Spleen (tissue), 7 donors: ENCODE measurements at regions not wholly inside any gene's neighbourhood (a gene's known extent, or its start where the extent isn't known, plus 50 kb on each side); places are given as distances from the start of the nearest gene placed in this dataset.
"Not testable (repeated sequence)": the region's sequence is repeated elsewhere in the genome, so short reads cannot be mapped to it uniquely, and the experiment has no call there.

Source experiments
- POLR2A ChIP-seq, 3 donors: fragments of 450-650 bp; IDR thresholded peaks; one replicate each; pipeline ENCODE4 v1.5.1; 2017; ENCODE audit warnings: antibody characterized with exemption in 3 of 3, mild to moderate bottlenecking in 1 of 3
- TF ChIP-seq, protein P1 (sequence below), 11 experiments: fragments of 200-600 bp in 7 of 11; fragments of 450-650 bp in 4 of 11; sonication (generic) in 4 of 11; IDR thresholded peaks in 8 of 11; conservative IDR thresholded peaks in 3 of 11; 1 replicate in 7 of 11; 2 replicates in 4 of 11; pipeline versions ENCODE4 v1.4.0 to v1.8.0; 2016 to 2021; ENCODE audit warnings: antibody characterized with exemption in 11 of 11, inconsistent platforms in 4 of 11, mild to moderate bottlenecking in 1 of 11
- donor health status: DM: no; HTN: no; CAD: no; lungs with moderate emphysema.
- donor health status: DM: no; HTN: no; CAD: no.
- donor health status: DM: no; HTN: no; CAD: no.

DNA sequence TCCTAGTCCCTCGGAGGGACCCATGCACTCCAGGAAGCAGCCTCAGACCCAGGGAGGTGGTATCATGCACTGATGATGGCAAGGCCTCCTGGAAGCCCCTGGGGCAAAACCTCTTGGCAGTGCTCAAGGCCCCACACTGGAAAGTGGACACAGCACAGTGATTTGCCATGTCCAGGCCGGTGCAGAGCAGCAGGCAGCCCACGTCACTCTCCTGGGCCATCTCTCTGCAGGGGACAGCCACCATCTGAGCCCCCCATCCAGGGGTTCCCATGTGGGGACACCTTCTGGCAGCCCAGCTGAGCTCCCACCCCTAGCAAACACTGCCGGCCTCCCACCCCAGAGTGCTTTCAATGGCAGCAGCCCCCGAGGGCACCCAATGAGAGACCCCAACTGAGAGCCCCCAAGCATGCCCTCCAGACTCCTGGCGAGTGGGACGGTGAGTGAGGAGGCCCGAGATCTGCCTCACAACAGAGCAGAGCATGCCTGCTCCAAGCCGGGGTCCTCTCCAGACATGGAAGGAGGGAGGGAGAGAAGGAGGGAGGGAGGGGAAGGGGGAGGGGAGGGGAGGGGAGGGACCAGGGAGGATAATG is 116.5 kb upstream of the FOXD4L5 start:
- TF ChIP-seq, protein P1, sequence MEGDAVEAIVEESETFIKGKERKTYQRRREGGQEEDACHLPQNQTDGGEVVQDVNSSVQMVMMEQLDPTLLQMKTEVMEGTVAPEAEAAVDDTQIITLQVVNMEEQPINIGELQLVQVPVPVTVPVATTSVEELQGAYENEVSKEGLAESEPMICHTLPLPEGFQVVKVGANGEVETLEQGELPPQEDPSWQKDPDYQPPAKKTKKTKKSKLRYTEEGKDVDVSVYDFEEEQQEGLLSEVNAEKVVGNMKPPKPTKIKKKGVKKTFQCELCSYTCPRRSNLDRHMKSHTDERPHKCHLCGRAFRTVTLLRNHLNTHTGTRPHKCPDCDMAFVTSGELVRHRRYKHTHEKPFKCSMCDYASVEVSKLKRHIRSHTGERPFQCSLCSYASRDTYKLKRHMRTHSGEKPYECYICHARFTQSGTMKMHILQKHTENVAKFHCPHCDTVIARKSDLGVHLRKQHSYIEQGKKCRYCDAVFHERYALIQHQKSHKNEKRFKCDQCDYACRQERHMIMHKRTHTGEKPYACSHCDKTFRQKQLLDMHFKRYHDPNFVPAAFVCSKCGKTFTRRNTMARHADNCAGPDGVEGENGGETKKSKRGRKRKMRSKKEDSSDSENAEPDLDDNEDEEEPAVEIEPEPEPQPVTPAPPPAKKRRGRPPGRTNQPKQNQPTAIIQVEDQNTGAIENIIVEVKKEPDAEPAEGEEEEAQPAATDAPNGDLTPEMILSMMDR (IDR thresholded peaks at IDR 0.05 in 8 of 11, conservative IDR thresholded peaks at IDR 0.05 in 3 of 11): not testable (repeated sequence)
- TF ChIP-seq POLR2A (IDR thresholded peaks at IDR 0.05): not testable (repeated sequence)
